DMS 273 (cell line): ENCODE measurements at regions not wholly inside any gene's neighbourhood (a gene's known extent, or its start where the extent isn't known, plus 50 kb on each side); places are given as distances from the start of the nearest gene placed in this dataset.

Experiments used
- DNase-seq: peaks from one replicate; lab custom pipeline; 2025; ENCODE audit not compliant: unreplicated experiment; lab: John Stamatoyannopoulos, UW

DNA sequence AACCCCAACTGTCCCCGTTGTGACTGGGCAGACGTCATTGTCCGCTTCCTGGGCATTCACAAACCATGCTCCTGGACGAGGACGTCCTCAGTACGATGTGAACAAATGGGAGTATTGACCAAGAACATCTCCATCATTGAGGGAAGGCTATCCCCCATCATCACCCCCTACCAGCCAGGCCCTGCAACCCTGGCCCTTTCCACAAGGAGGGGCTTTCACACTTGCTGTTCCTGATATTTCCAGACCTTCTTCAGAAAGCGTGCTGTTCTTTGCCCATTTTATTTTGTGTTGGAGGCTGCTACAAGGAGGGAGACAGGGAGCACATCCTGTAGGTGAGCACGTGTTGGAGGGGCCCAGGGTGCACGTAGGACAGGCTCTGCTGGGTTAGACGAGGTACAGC is 277.0 kb upstream of the LRRC3B start:
- DNase-seq: no peak

DNA sequence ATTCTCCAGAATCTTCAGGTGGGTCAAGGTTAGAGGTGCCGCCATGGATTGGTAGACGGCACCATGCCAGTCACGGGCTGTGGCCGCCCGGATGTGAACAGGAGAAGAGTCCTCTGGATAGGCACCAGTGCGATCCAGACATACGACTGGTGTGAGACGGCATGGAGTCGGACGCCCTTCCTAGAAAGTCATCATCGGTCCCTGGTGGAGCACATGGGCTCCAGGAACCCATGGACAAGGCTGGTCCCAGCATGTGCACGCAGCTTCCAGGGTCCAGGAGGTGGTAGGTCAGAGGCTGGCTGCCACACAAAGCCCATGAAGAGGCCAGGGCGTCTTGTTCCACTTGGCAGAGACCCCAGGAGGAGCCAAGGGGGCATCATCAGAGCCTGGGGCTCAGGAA is 276.1 kb upstream of the LRRC3B start:
- no peak for DNase-seq

GRCh38 chr3:26347150-26347549 is 275.4 kb upstream of the LRRC3B start:
- no peak for DNase-seq

DNA sequence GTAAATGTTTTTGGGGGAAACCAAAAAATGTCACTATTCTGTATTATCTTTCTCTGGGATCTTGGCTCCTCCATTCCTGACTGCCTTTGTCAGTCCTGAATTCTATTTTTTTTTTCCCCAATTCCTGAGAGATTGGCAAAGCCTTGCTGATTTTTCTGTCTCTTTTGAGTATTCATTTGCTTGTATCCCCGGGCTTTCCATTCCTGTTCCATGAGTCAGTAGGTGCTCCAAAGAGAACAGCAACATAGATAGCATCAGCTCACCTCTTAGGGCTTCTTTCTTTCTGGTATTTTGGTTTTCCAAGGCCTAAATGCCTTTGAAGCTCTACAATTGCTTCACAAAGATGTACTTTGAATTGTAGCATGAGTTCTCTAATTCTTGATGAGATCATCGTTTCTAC is 271.7 kb upstream of the LRRC3B start:
- DNase-seq: no peak

DNA sequence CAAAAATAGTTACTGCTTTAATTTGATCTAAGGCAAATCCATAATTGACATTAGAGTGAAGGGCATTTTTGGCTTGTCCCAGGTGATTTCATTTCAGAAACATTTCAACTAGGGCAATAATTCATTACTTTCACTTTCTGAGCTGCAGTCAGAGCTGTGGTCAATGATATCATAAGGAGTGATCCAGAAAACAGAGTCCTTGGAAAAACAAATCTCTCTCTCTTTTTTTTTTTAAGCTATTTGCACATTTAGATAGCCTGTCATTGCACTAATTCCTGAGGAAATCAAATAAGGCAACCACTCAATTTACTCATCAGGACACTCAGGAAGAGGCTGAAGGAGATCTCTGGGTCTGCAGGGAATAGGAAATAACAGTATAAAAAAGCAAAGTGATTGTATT is 269.5 kb upstream of the LRRC3B start:
- no peak for DNase-seq

DNA sequence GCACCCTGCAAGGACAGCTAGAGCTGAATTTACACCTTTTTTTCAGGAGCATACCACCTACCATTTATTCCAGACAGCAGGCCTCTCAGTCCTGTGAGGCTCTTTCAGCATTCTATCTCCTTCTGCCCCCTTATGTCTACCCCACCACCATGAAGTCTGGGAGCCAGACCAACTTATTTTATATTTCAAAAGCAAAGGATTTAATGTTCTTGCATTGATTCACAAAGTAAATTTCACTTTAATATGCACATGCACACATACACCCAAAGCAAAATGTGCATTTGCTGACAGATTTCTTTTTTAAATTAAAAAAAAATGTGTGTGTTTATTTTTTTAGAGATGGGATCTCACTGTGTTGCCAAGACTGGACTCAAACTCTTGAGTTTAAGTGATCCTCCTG is 264.2 kb upstream of the LRRC3B start:
- DNase-seq: no peak

GRCh38 chr3:26365706-26366105 is 256.9 kb upstream of the LRRC3B start:
- no peak for DNase-seq

GRCh38 chr3:26368312-26368711 is 254.3 kb upstream of the LRRC3B start:
- no peak for DNase-seq

- peak; percentile 9 for DNase-seq
Measured at GRCh38 chr3:26369133-26369532, 253.4 kb upstream of the LRRC3B start.

DNA sequence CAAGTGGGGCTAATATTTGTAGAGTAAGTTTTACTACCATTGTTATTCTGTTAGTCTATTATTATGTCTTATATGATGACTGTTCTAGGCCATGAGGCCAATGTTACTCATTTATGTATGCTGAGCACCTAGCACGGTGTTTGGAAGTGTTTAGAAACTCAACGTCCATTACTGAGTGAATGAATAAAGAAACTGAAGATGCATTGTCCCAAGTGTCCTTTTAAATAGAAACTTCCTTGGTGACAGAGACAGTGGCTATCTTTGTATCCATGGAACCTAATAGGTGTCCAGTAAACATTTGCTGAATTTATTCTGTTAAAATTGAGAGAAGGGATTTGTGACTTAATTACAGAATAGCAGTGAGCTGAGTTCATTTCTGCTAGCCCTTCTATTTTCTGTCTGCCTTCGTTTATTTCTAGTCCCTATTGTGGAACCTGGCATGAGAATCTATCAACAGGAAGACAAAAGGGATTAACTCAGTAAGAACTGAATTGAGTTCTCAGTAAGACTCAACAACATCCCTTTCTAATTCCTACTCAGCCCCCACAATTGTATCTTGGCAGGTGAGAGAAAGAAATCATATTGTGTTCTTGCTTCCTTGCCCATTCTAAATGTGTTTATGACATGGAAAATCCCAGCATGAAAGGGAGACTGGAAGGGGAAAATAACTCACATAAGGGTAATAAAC is 246.6 kb upstream of the LRRC3B start:
- DNase-seq: no peak

DNA sequence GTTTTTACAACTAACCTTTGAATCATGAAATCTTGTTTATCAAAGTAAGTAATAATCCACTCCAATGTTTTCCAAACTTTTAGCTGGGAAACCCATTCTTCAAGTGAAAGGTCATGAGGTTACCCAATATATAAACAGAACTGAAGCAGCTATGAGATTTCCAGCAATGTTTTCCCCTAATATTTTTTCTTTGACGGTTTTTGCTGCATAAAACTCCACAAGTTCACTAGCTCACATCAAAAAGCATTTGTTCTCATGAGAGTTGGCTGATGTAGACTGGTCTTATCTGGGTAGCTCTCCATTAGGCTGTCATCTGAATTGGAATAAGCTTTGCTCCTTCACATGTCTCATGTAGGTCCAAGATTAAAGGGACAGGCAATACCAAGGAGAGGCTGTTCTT is 241.2 kb upstream of the LRRC3B start:
- no peak for DNase-seq

DNA sequence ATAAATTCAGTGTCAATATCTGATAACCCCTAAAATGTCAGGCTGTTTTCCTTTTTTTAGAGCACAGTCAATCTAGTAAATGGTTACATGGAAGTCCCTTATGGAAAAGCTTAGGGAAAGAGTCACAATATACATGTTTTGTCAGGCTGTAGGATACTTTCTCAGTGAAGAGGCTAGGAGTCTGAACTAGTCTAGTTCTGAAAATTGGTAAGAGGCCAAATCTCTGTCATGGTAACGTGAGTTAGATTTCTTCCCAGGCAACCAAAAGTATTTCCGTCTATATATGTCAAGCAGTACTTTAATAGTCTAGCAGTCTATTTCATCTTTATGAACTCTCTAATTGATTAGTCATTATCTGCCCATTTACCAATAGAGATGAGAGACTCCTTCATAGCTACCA is 215.9 kb upstream of the LRRC3B start:
- peak; percentile 17 for DNase-seq

DNA sequence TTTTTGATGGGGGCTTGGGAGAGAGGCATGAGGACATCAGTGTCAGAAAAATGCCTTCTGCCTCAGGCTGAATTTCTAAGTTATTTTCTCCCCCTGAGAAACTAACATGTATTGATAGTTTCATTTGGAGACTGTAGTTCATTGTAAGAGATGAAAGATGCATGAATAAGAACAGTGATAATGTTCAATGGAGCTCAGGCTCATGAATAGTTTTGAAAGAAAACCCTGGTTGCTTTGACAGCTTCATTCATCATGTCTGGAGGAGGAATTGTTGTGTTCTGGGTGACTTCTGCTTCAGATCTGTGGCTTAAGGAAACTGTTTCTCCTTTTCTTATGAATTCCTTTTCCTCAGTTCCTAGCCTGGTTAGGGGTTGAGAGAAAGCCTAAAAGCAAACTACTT is 204.0 kb upstream of the LRRC3B start:
- no peak for DNase-seq

DNA sequence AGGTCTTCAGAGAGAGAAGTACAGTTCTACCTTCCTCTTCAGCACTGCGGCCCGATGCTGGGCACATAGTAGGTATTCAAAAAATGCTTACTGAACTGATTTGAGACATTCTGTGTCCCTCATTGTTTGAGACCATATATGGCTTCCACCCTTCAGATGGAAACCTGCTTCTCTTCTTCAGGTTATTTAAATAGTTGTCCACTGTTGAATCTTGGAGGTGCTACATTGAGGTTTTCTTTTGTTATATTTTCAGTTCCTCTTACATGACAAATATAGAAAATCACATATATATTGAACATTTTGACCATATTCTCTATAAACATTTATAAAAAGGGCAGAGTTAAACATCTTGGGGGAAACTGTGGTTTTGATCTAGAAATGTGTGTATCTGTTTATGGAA is 200.2 kb upstream of the LRRC3B start:
- DNase-seq: no peak

DNA sequence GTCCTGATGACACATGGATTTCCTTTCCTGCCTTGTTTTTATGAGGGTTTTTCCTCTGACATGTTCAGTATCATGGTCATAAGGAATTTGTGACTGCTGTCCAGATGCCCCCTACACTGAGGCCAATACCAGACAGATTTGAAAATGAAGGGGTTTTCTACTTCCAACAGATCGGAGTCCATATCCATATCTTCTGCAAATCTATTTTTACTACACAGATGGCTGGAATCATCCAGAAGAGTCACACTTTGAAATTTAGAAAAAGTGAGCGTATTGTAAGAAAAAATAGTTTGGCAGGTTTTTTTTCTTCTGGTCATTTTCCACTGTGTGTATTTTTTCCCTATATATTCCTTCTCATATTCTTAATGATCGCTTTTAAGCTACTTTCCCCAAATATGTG is 197.5 kb upstream of the LRRC3B start:
- DNase-seq: no peak

DNA sequence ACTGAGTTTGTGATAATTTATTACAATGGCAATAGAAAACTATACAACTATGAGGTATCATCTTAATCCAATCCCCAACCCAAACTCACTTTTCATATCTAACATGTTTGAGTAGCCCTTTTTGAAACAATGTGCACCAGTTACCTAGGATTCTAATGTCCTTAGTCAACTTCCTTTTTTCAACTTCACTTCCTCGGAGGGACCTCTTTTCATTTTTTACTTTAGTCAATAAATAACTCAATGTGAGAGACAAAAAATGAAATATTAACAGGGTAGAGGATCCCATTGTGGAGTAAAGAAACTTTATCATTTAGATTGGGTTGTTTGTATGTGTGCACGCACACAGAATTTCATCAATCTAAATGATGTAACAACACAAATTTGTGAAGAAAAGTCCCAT is 193.6 kb upstream of the LRRC3B start:
- no peak for DNase-seq

- peak; percentile 19 for DNase-seq
Measured at GRCh38 chr3:26437678-26438077, 184.9 kb upstream of the LRRC3B start.

- peak; percentile 28 for DNase-seq
Measured at GRCh38 chr3:26438325-26438940, 184.1 kb upstream of the LRRC3B start.

DNA sequence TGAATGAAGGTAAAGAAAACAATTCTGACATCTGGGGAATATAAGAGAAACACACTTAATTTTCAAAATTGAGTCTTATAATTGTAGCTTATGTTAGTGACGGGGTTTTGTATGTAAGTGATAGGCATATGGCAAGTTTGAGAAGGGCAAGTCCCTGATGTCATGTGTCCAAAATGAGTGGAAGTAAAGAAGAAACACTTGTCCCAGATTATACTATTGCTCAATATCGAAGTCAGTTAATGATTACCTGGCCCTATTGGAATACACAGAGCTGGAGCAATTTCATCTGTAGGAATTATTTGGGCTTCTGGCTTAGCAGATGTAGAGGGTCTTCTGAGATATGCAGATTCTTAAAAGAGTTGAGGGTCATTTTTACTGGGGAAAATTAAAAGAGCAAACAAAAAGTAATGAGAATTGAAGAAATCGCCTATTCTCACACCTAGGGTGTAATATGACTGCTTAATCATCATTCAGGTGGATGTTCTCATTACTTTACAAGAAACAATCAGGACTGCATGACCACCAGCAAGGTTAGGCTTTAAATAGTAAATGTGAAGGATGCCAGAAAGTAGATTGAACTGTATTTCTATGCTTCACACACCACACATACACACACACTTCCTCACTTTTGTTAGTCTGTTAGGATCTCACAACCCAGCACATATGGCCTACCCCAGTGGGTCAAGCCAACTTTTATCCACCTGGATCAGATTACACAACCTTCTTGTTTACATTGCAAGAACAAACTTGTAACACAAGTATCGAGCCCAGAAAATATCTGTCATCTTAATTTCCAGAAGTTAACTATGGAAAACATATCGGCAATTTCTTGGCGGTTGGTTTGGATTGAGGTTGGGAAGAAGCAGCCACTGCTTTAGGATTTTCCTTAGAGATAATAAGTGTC is 183.3 kb upstream of the LRRC3B start:
- DNase-seq: peak; percentile 56

DNA sequence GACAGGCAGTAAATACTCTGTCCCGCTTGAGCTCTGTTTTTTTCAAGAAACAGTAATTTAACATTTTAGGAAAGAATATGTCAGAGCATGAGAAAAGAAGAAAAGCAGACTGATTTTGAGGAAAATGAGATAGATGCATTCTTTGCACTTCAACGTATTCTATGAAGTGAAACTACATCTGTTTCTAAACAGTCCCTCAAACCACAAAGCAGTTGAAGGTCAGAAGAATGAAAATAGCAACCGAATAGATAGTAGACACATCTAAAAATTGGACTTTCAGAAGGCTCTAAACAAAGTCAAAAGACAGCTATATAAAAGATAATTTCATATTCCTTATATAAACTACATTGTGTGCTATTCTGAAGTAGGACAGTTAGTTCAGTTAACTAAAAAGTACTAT is 172.6 kb upstream of the LRRC3B start:
- no peak for DNase-seq

DNA sequence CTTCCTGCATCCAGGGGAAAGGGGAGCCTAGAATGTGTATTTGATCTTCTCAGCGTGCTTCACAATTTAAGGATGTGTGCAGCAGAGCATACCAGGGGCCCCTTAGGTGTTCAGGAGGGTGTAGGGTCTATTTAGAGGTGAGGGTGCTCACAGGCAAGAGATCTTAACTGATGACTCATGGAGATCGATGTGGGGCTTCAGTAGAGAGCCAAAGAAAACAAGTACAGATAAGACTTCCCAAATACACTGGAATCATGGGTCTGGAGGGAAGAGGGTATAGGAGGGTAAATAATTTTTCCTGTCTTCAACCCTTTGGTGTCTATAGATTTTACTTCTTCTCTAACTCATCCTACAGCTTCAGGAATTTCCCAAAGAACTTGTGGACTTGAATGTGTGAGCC is 170.2 kb upstream of the LRRC3B start:
- no peak for DNase-seq

DNA sequence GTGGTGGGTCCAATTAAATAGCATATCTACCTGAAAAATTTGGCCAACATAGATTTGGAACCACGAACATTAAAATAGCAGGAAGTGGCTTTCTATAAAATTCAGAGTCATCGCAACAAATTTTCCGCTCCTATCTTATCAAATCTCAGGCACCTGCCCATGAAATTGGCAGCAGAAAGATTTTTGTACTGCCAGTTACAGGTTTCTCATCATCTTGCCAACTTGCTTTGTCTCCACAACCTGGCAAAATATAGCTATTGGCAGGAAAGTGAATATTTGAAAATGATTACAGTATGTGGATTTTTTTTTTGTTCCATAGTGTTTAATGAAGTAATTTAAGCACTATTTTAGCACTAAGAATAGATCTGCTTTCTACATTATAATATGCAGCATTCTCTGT is 161.6 kb upstream of the LRRC3B start:
- no peak for DNase-seq
